Left ventricle myocardium inferior (tissue), 1 donor: ENCODE measurements at regions not wholly inside any gene's neighbourhood (a gene's known extent, or its start where the extent isn't known, plus 50 kb on each side); places are given as distances from the start of the nearest gene placed in this dataset.
A peak's percentile ranks its signal among the peaks of the same experiment; 100 is the strongest.

Experiments
- DNase-seq: peaks from one replicate; pipeline ENCODE4 v3.0.0-alpha.2; 2020
- H3K27ac ChIP-seq: fragments of 200-600 bp; replicated peaks from 2 replicates; pipeline ENCODE4 v1.8.0; 2021
- H3K27me3 ChIP-seq: fragments of 200-600 bp; 2 replicates; pipeline ENCODE4 v1.8.0; 2021; ENCODE audit warnings: low read depth
- H3K36me3 ChIP-seq: fragments of 200-600 bp; 2 replicates; pipeline ENCODE4 v1.8.0; 2021
- H3K4me1 ChIP-seq: fragments of 200-600 bp; 2 replicates; pipeline ENCODE4 v1.8.0; 2021
- H3K4me3 ChIP-seq: fragments of 200-600 bp; 2 replicates; pipeline ENCODE4 v1.8.0; 2021; ENCODE audit warnings: mild to moderate bottlenecking, moderate library complexity
- H3K9me3 ChIP-seq: fragments of 200-600 bp; replicated peaks from 2 replicates; pipeline ENCODE4 v1.8.0; 2021
- CTCF ChIP-seq: fragments of 200-600 bp; IDR thresholded peaks from 2 replicates; pipeline ENCODE4 v1.8.0; 2021; ENCODE audit warnings: antibody characterized with exemption, mild to moderate bottlenecking, borderline replicate concordance
- intact Hi-C: fragments of 100-400 bp; cut with micrococcal nuclease; formaldehyde crosslinking; loops from one replicate; pipeline ENCODE4 v1.11.0; 2022
- donor health status: DM: no; HTN: yes; CAD: no; lungs with severe emphysema.

- H3K27ac ChIP-seq, result peak overlapping the region; percentile 48
- H3K4me3 ChIP-seq, result no peak overlapping the region
- H3K36me3 ChIP-seq, result peaks cover 10% of the 10 kb centered on the region
- H3K27me3 ChIP-seq, result no peaks in the 10 kb centered on the region
- no peak for TF ChIP-seq CTCF
- peaks cover 47% of the 10 kb centered on the region for H3K4me1 ChIP-seq
- intact Hi-C loops, result no loop called here
- H3K9me3 ChIP-seq, result peaks cover 13% of the 10 kb centered on the region
- no peak for DNase-seq
These were observed 68.0 kb upstream of the CIBAR2 start for GRCh38 chr16:85180047-85180826.

- no peak for DNase-seq
- Histone ChIP-seq H3K4me3 (no peak overlapping the region), H3K27me3 (no peaks in the 10 kb centered on the region), H3K4me1 (peaks cover 46% of the 10 kb centered on the region), H3K36me3 (peaks cover 10% of the 10 kb centered on the region), H3K9me3 (peaks cover 13% of the 10 kb centered on the region), H3K27ac (peak overlapping the region; percentile 48)
- intact Hi-C loops, result no loop called here
- no peak for TF ChIP-seq CTCF
These were observed 68.8 kb upstream of the CIBAR2 start for GRCh38 chr16:85180827-85181738.

GRCh38 chr16:85181739-85182129 lies 69.5 kb upstream of the CIBAR2 start:
- H3K4me3 ChIP-seq, result no peak overlapping the region
- TF ChIP-seq CTCF, result no peak
- H3K27ac ChIP-seq, result peak overlapping the region; percentile 48
- H3K9me3 ChIP-seq, result peaks cover 13% of the 10 kb centered on the region
- peaks cover 10% of the 10 kb centered on the region for H3K36me3 ChIP-seq
- no peak for DNase-seq
- H3K4me1 ChIP-seq, result peaks cover 45% of the 10 kb centered on the region
- intact Hi-C loops, result no loop called here
- no peaks in the 10 kb centered on the region for H3K27me3 ChIP-seq

- TF ChIP-seq CTCF, result no peak
- intact Hi-C loops, result no loop called here
- DNase-seq, result no peak
- peaks cover 13% of the 10 kb centered on the region for H3K9me3 ChIP-seq
- H3K27ac ChIP-seq, result no peak overlapping the region
- H3K36me3 ChIP-seq, result peaks cover 10% of the 10 kb centered on the region
- H3K27me3 ChIP-seq, result no peaks in the 10 kb centered on the region
- H3K4me3 ChIP-seq, result no peak overlapping the region
- H3K4me1 ChIP-seq, result peaks cover 46% of the 10 kb centered on the region
These were observed 70.0 kb upstream of the CIBAR2 start for GRCh38 chr16:85182286-85182685.

- H3K27me3 ChIP-seq, result no peaks in the 10 kb centered on the region
- H3K36me3 ChIP-seq, result peaks cover 10% of the 10 kb centered on the region
- H3K9me3 ChIP-seq, result peaks cover 13% of the 10 kb centered on the region
- H3K27ac ChIP-seq, result no peak overlapping the region
- TF ChIP-seq CTCF, result no peak
- no peak overlapping the region for H3K4me3 ChIP-seq
- H3K4me1 ChIP-seq, result peaks cover 50% of the 10 kb centered on the region
- no peak for DNase-seq
- intact Hi-C loops, result no loop called here
These were observed 70.5 kb upstream of the CIBAR2 start for GRCh38 chr16:85182774-85183173.
